ENCODE measurements at regions not wholly inside any gene's neighbourhood (a gene's known extent, or its start where the extent isn't known, plus 50 kb on each side); places are given as distances from the start of the nearest gene placed in this dataset.

DNA sequence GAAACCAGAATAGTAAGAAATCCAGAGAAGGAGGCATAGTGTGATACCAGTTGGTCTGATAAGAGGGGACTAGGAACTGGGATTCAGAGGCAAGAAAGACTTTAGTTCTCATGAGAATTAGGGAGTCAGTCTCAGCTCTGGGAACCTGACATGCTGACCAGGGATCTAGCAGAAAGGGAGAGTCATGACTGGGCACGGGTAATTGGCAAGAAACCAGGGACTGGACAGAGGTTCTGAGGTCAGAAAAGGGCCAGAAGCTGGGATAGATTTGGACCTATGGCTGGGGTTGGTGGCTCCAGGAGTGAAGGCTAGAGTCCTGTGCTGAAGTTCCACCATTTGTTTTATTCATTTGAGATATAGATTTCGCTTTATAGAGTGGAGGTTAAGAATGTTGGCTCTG is 110.2 kb upstream of the C1GALT1C1 start:
- Histone ChIP-seq H3K27me3 (replicated peaks; ENCODE audit: insufficient read depth) (no peaks in the 10 kb centered on the region), H3K4me3 (no peak overlapping the region), H2AFZ (no peak overlapping the region), H3K27ac (no peak overlapping the region), H3K4me2 (ENCODE audit: unreplicated experiment) (no peak overlapping the region), H3K9ac (no peak overlapping the region), H3K9me3 (ENCODE audit: low read depth) (no peaks in the 10 kb centered on the region), H3K4me1 (ENCODE audit: insufficient read depth) (peaks cover 26% of the 10 kb centered on the region), H3K36me3 (ENCODE audit: low read depth) (no peaks in the 10 kb centered on the region), H3F3A (ENCODE audit: insufficient read depth) (no peaks in the 10 kb centered on the region; the same call in 1 of the 2 replicates), H3K79me2 (ENCODE audit: insufficient read depth) (no peaks in the 10 kb centered on the region), H4K20me1 (ENCODE audit: insufficient read depth) (no peaks in the 10 kb centered on the region), H3K9me2 (ENCODE audit: insufficient read depth) (no peaks in the 10 kb centered on the region)
- in situ Hi-C loops (cut with MboI) = no loop called here
- TF ChIP-seq EZH2phosphoT487 (IDR thresholded peaks at IDR 0.05; ENCODE audit: insufficient read depth, low read depth) (no peak), EZH2 (IDR thresholded peaks at IDR 0.05; ENCODE audit: insufficient read depth, poor library complexity, severe bottlenecking) (no peak)
- 94 to 100% methylated on average over 1 to 2 of the region's 2 CpGs for WGBS, 2 experiments (ENCODE audit: low coverage in 1 of 2, low lambda C conversion rate in 2 of 2, missing lambda C conversion rate in 2 of 2)
- no peak for DNase-seq

DNA sequence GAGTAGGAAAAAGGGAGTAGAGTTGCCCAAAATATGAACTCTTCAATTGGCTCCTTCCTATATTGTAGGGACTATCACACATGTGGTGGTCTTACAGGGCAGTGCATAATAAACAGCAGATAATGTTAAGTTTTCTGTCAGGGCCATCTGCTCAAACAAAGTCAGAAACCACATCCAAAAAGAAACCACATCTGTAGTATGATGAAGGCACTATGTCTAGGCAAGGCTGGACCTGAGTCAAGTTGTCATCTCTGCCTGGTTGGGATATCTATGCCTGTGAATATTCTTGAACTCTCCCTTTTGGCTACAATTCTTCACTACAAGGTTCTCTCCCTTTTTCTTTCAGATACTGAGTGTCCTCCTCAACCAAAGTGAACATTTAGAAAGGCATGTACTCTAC is 109.4 kb upstream of the C1GALT1C1 start:
- no peaks in the 10 kb centered on the region; the same call in 1 of the 2 replicates for H3F3A ChIP-seq (ENCODE audit: insufficient read depth)
- H2AFZ ChIP-seq = no peak overlapping the region
- in situ Hi-C loops (cut with MboI) = no loop called here
- no peaks in the 10 kb centered on the region for H3K9me2 ChIP-seq (ENCODE audit: insufficient read depth)
- H3K9me3 ChIP-seq (ENCODE audit: low read depth) = no peaks in the 10 kb centered on the region
- no peaks in the 10 kb centered on the region for H3K36me3 ChIP-seq (ENCODE audit: low read depth)
- no peak for TF ChIP-seq EZH2phosphoT487 (IDR thresholded peaks at IDR 0.05; ENCODE audit: insufficient read depth, low read depth)
- no peak for TF ChIP-seq EZH2 (IDR thresholded peaks at IDR 0.05; ENCODE audit: insufficient read depth, poor library complexity, severe bottlenecking)
- H4K20me1 ChIP-seq (ENCODE audit: insufficient read depth) = no peaks in the 10 kb centered on the region
- no peaks in the 10 kb centered on the region for H3K27me3 ChIP-seq (replicated peaks; ENCODE audit: insufficient read depth)
- no peak overlapping the region for H3K9ac ChIP-seq
- no peak overlapping the region for H3K4me3 ChIP-seq
- H3K27ac ChIP-seq = no peak overlapping the region
- no peak overlapping the region for H3K4me2 ChIP-seq (ENCODE audit: unreplicated experiment)
- no peaks in the 10 kb centered on the region for H3K79me2 ChIP-seq (ENCODE audit: insufficient read depth)
- peaks cover 28% of the 10 kb centered on the region for H3K4me1 ChIP-seq (ENCODE audit: insufficient read depth)
- no peak for DNase-seq

DNA sequence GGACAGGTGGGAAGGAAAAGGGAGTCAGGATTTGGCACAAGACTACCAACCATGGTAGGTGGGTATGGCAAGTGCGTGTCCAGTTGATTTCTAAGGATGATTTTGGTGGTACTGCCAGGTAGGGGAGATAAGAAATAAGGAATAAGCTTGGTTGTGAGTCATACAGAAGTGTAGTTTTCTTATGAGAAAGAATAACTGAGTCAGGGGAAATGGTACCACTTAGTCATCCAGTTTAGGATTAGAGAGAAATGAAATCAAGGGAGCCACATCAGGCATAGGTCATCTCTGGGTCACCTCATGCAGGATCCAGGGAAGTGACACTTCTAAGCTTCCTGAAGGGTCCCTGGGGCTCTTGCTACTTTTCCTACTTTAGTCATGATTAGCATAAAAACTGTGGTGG is 107.1 kb upstream of the C1GALT1C1 start:
- Histone ChIP-seq H3K27me3 (replicated peaks; ENCODE audit: insufficient read depth) (no peaks in the 10 kb centered on the region), H3K4me1 (ENCODE audit: insufficient read depth) (peaks cover 31% of the 10 kb centered on the region), H3K79me2 (ENCODE audit: insufficient read depth) (no peaks in the 10 kb centered on the region), H3K9ac (peak overlapping the region; percentile 73; the same call in 1 of the 2 replicates), H4K20me1 (ENCODE audit: insufficient read depth) (no peaks in the 10 kb centered on the region), H3F3A (ENCODE audit: insufficient read depth) (peaks cover 8% of the 10 kb centered on the region), H3K9me2 (ENCODE audit: insufficient read depth) (no peaks in the 10 kb centered on the region), H3K9me3 (ENCODE audit: low read depth) (no peaks in the 10 kb centered on the region), H3K27ac (peak overlapping the region; percentile 92), H2AFZ (no peak overlapping the region), H3K36me3 (ENCODE audit: low read depth) (no peaks in the 10 kb centered on the region), H3K4me2 (ENCODE audit: unreplicated experiment) (no peak overlapping the region), H3K4me3 (no peak overlapping the region)
- in situ Hi-C loops (cut with MboI) = no loop called here
- WGBS, 2 experiments (ENCODE audit: low coverage in 1 of 2, low lambda C conversion rate in 2 of 2, missing lambda C conversion rate in 2 of 2) = 25 to 29% methylated on average over 1 of the region's 1 CpG
- DNase-seq = peak; percentile 58
- TF ChIP-seq EZH2phosphoT487 (IDR thresholded peaks at IDR 0.05; ENCODE audit: insufficient read depth, low read depth) (no peak), EZH2 (IDR thresholded peaks at IDR 0.05; ENCODE audit: insufficient read depth, poor library complexity, severe bottlenecking) (no peak)

DNA sequence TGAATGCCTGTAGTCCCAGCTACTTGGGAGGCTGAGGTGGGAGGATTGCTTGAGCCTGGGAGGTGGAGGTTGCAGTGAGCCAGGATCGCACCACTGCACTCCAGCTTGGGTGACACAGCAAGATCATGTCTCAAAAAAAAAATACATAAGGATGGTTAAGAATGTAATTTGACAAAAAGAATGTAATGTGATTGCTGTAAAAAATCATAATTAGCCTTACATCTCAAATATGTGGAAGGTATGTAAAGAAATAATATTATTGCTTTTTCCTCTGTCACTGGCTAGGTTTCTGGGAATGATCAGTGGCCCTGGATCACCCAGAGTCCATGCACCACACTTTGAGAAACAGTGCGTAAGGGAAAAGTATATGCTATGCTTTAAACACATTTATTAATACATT is 106.1 kb upstream of the C1GALT1C1 start:
- Histone ChIP-seq H3K27ac (peak overlapping the region; percentile 92), H3K9ac (peak overlapping the region; percentile 73)
- in situ Hi-C loops (cut with MboI) = no loop called here

DNA sequence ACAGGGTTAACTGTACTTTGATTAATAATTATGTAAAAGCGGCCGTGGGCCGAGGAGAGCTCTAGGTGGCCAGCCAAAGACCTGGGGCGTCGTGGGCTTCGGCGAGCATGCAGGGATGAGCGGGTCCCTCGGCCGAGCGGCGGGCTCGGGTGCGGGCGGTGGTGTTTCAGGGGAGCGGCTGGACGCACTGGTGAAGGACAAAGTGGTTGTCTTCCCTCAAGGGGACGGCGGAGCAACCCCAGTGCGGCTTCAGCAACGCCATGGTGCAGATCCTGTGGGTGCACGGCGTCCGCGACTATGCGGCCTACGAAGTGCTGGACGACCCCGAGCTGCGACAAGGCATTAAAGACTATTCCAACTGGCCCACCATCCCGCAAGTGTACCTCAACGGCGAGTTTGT is 103.0 kb upstream of the C1GALT1C1 start:
- DNase-seq = no peak
- Histone ChIP-seq H3K27me3 (replicated peaks; ENCODE audit: insufficient read depth) (no peaks in the 10 kb centered on the region), H2AFZ (no peak overlapping the region), H3K4me1 (ENCODE audit: insufficient read depth) (peaks cover 49% of the 10 kb centered on the region), H3F3A (ENCODE audit: insufficient read depth) (peaks cover 23% of the 10 kb centered on the region), H3K9ac (no peak overlapping the region), H3K27ac (peak overlapping the region; percentile 77), H3K4me2 (ENCODE audit: unreplicated experiment) (no peak overlapping the region), H3K9me2 (ENCODE audit: insufficient read depth) (no peaks in the 10 kb centered on the region), H3K9me3 (ENCODE audit: low read depth) (no peaks in the 10 kb centered on the region), H4K20me1 (ENCODE audit: insufficient read depth) (no peaks in the 10 kb centered on the region), H3K36me3 (ENCODE audit: low read depth) (no peaks in the 10 kb centered on the region), H3K79me2 (ENCODE audit: insufficient read depth) (no peaks in the 10 kb centered on the region), H3K4me3 (no peak overlapping the region)
- TF ChIP-seq EZH2 (IDR thresholded peaks at IDR 0.05; ENCODE audit: insufficient read depth, poor library complexity, severe bottlenecking) (no peak), EZH2phosphoT487 (IDR thresholded peaks at IDR 0.05; ENCODE audit: insufficient read depth, low read depth) (no peak)
- 93 to 100% methylated on average over 9 to 29 of the region's 33 CpGs for WGBS, 2 experiments (ENCODE audit: low coverage in 1 of 2, low lambda C conversion rate in 2 of 2, missing lambda C conversion rate in 2 of 2)
- in situ Hi-C loops (cut with MboI) = no loop called here

More for the DNA sequence above, 106.1 kb upstream of the C1GALT1C1 start:
- H3K9me3 ChIP-seq (ENCODE audit: low read depth) = no peaks in the 10 kb centered on the region
- TF ChIP-seq EZH2 (IDR thresholded peaks at IDR 0.05; ENCODE audit: insufficient read depth, poor library complexity, severe bottlenecking) (no peak), EZH2phosphoT487 (IDR thresholded peaks at IDR 0.05; ENCODE audit: insufficient read depth, low read depth) (no peak)
- no peaks in the 10 kb centered on the region for H3K27me3 ChIP-seq (replicated peaks; ENCODE audit: insufficient read depth)
- no peak overlapping the region for H3K4me2 ChIP-seq (ENCODE audit: unreplicated experiment)
- no peak for DNase-seq
- WGBS, 2 experiments (ENCODE audit: low coverage in 1 of 2, low lambda C conversion rate in 2 of 2, missing lambda C conversion rate in 2 of 2) = 96 to 100% methylated on average over 2 of the region's 2 CpGs
- no peak overlapping the region for H2AFZ ChIP-seq
- H3K4me1 ChIP-seq (ENCODE audit: insufficient read depth) = peaks cover 40% of the 10 kb centered on the region
- H3K9me2 ChIP-seq (ENCODE audit: insufficient read depth) = no peaks in the 10 kb centered on the region
- no peak overlapping the region for H3K4me3 ChIP-seq
- no peaks in the 10 kb centered on the region for H4K20me1 ChIP-seq (ENCODE audit: insufficient read depth)
- H3K79me2 ChIP-seq (ENCODE audit: insufficient read depth) = no peaks in the 10 kb centered on the region
- no peaks in the 10 kb centered on the region for H3K36me3 ChIP-seq (ENCODE audit: low read depth)
- peaks cover 19% of the 10 kb centered on the region for H3F3A ChIP-seq (ENCODE audit: insufficient read depth)
